NOMO-1 treated with DMSO at 0.1 percent for 48 hours (cell line): ENCODE measurements at regions not wholly inside any gene's neighbourhood (a gene's known extent, or its start where the extent isn't known, plus 50 kb on each side); places are given as distances from the start of the nearest gene placed in this dataset.
"Not testable (repeated sequence)": the region's sequence is repeated elsewhere in the genome, so short reads cannot be mapped to it uniquely, and the experiment has no call there.

Experiments
- DNase-seq: peaks from one replicate; lab custom pipeline; 2025; ENCODE audit not compliant: unreplicated experiment; lab: John Stamatoyannopoulos, UW

DNA sequence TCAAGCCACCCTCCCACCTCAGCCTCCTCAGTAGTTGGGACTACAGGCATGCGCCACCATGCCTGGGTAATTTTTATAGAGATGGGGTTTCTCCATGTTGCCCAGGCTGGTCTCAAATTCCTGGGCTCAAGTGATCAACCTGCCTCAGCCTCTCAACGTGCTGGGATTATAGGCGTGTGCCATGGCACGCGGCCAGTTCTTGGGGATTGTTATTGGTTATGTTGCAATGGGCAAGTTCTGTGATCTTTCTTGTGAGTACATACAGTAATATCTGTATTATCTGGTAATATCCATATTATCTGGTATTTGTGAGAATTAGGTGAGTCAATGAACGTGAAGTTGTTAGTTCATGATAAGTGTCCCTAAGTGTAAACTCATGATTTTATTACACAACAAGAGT, 90.3 kb upstream of the TBL1X start:
- DNase-seq, result no peak

GRCh38 chrX:9376111-9376510, 88.7 kb upstream of the TBL1X start:
- peak; percentile 19 for DNase-seq

GRCh38 chrX:9377216-9377615, 87.6 kb upstream of the TBL1X start:
- not testable (repeated sequence) for DNase-seq

GRCh38 chrX:9378980-9379696, 85.7 kb upstream of the TBL1X start:
- DNase-seq, result peak; percentile 90

DNA sequence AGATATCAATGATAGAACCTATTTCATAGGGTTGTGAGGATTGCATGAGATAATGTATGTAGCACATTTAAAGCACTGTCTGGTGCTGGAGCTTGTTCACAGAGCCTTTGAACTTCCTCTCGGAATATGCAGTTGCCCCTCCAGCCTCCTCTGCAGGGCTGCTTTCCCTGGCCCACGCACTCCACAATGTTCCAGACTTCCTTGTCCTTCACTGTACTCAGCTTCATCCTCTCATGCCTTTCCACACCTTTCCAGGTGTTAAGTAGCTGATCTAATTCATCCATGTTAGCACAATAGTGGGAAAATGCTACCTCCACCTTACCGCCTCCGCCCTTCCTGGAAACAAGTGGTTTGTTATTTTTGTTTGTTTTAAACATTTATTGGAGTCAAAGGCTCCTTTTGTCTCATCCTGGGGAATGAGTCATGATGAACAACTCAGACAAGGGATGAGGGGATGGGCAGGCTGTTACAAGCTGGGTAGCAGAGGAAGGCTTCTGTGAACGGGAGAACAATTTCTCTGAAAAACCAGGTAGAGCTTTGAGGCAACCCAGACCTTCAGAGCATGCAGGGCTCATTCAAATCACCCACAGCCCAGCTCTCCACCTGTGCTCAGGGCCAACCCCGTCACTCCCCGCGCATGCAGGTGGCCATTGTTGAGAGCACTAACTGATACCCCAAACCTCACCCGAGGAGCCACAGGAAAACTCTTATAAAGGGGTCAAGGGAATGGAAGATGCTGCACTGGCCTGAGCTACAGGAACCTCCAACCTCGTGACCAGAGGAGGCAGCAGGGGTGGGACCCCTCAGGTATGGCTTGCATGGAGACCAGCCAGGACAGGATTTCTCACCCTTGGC, 84.9 kb upstream of the TBL1X start:
- DNase-seq, result no peak

GRCh38 chrX:9383655-9384054, 81.2 kb upstream of the TBL1X start:
- DNase-seq, result no peak

- DNase-seq, result no peak
Observed at GRCh38 chrX:9388450-9388849, 76.4 kb upstream of the TBL1X start.

- no peak for DNase-seq
Observed at GRCh38 chrX:9390121-9390520, 74.7 kb upstream of the TBL1X start.

DNA sequence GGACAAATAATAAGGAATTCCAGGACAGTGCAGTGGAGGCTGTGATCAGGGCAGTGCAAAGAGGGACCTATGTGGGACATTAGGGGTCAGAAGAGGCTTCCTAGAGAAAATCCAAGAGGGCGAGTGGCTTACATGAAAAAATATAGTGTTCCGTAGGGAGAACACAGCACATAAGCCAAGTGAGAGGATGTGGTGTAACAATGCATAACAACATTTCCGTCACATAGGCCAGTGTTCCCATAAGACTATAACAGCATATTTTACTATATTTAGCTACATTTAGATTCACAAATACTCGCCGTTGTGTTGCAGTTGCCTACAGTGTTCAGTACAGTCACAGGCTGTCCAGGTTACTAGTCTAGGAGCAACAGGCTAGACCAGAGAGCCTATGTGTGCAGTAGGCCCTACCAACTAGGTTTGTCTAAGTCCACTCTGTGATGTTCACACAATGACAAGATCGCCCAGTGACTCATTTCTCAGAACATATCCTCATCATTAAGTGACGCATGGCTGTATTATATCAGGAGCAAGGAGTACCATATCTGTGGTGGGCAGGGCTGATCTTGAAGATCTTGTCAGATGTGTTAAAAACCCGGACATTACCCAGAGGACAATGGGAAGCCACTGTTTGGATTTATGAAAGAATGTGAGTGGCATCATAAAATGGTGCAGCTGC, 74.0 kb upstream of the TBL1X start:
- no peak for DNase-seq

GRCh38 chrX:9392445-9392844, 72.4 kb upstream of the TBL1X start:
- DNase-seq, result no peak

- DNase-seq, result peak; percentile 72
Observed at GRCh38 chrX:9393571-9393970, 71.3 kb upstream of the TBL1X start.

DNA sequence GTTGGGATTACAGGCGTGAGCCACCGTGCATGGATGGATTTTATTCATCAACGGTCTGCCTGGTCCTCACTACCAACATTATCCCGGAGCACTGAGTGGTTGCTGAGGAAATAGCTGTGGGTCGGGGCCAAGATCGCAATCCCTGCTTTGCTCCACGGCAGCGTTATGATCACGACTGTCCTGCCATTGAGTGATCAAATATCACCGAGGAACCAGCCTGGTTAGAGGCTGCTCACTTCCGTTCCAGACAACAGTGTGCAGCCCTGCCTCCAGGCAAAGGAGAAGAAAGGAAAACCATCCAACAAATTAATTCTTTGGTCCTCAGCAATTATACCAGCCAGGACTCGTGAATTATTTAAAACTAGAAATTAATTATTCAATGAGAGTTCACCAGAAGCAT, 70.6 kb upstream of the TBL1X start:
- no peak for DNase-seq

- DNase-seq, result no peak
Observed at GRCh38 chrX:9396930-9397329, 67.9 kb upstream of the TBL1X start.

- no peak for DNase-seq
Observed at GRCh38 chrX:9401051-9401450, 63.8 kb upstream of the TBL1X start.

- DNase-seq, result no peak
Observed at GRCh38 chrX:9403374-9403773, 61.5 kb upstream of the TBL1X start.

GRCh38 chrX:9405635-9406034, 59.2 kb upstream of the TBL1X start:
- DNase-seq, result not testable (repeated sequence)

DNA sequence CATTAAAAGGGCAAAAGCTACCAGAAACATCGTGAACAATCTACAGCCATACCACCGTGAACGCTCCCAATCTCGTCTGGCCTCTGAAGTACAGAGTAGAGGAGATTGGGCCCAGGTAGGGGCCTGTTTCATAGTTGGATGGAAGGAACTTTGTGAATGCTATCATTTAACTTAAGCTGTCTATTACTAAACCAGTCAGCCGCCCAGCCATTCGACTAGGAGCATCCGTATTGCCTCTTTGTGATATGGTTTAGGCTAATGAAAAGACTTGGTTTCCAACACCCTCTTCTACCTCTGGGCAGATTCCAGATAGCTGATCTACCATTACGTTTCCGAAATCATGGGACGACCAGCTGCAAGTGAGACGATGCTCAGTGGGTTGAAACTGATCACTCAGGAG, 54.0 kb upstream of the TBL1X start:
- not testable (repeated sequence) for DNase-seq

GRCh38 chrX:9411682-9412081, 53.2 kb upstream of the TBL1X start:
- DNase-seq, result not testable (repeated sequence)

DNA sequence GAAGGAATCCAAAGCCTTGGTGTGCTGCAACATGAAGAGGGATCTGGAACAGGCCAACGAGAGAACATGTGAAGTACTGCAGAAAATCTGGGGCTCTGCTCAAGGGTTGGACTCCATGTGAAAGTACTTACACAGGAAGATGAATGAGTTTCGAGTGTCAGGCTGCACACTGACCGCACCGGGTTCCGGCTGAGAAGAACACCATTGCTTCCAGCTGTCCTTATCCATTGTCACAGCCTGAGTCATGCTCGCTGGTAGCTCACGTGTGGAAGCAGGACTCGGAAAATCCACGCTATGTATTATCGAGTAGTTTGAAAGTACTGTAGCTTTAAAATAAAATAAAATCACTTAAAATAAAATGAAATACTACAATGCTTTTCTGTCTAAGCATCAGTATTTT, 50.4 kb upstream of the TBL1X start:
- DNase-seq, result no peak
